Mucosa of gallbladder (tissue), 1 donor: ENCODE measurements at regions not wholly inside any gene's neighbourhood (a gene's known extent, or its start where the extent isn't known, plus 50 kb on each side); places are given as distances from the start of the nearest gene placed in this dataset.

Experiments
- DNase-seq: peaks from one replicate; pipeline ENCODE4 v3.0.0-alpha.2; 2020; ENCODE audit warnings: low spot score
- donor health status: DM: no; HTN: no; CAD: no.

DNA sequence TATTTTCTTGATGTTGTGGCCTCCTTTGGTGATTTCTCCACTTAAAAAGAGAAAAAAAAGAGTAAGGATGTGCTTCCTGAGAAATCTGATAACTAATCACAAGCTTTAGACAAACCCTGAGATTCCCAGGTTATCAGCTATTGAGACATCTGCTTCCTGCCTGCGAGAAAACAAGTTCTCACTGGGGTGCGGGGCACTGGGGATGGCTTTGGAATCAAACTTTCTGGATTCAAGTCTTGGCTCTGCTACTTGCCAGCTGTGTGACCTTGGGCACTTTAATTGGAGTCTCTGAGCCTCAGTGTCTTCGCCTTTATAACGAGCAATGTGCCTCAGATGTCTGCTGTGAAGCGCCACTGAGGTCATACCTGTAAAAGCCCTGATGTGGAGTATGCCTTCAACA is 152.5 kb upstream of the NAV2 start:
- DNase-seq: no peak

DNA sequence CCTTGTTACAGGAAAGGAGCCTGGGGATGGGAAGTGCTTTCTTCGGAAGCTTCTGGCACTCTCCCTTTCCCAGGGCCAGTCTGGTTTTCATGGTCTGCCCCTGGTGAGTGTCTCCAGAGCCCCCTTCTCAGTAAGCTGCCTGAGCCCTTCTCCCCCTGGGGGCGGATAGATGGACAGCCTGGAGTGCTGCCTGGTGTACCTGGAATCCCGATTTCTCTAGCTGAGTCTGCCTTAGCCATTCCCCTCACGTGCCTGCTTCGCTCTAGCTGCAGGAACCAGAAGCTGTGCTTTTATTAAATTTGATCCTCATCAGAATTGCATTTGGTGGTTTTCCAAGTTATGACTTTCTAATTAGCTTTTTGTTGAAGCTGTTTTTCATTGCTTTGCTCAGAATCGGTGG is 152.9 kb upstream of the NAV2 start:
- no peak for DNase-seq

DNA sequence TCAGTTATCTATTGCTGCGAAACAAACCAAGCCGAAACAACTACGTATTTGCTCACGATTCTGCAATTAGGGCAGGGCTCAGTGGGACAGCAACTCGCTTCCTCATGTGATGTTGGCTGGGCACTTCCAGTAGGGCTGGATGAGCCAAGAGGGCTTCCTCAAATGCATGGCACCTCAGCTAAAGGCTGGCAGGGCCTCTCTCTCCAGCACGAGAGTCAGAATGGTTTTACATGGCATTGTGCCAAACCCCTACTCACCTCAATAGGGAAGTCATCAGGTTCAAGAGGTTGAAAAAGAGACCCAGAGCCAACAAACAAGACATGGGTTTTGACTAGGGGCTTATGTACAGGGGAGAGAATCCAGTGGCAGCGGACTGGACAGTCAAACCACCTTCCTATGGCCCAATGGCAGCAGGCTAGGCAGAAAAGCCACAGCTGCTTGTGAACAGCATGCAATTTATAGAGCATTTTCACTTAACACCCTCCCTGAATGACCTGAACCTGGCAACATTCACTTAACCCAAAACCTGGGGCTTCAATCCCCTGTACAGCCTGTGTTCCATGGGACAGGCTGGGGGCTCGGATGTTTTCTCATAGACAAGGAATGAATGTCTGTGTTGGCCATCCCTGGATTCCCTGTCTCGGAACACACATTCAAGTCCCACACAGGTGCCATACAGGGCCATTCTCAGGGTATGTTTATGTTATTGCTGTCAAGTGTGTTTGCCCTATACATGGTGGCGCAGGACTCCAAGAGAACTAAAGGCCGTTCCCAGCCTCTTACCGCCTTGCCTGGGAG is 154.2 kb upstream of the NAV2 start:
- DNase-seq: no peak

DNA sequence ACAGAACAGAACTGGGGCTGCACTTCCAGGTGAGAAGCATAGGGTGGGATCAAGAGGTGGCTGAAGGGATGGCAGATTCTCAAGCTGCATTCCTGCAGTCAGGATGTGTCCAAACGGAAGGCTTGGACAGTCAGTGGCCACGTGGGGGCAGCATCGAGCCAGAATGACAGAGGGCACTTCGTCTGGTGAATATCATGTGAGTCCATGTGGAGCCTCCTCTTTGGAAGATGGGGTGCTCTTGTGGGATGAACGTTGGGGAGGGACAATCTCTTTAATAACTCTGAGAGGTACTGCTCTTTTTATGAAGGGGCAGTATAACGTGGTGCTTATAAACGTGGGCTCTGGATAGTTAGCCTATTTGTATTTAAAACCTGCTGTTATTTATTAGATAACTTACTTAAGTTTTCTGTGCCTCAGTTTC is 154.9 kb upstream of the NAV2 start:
- DNase-seq: peak; percentile 79

DNA sequence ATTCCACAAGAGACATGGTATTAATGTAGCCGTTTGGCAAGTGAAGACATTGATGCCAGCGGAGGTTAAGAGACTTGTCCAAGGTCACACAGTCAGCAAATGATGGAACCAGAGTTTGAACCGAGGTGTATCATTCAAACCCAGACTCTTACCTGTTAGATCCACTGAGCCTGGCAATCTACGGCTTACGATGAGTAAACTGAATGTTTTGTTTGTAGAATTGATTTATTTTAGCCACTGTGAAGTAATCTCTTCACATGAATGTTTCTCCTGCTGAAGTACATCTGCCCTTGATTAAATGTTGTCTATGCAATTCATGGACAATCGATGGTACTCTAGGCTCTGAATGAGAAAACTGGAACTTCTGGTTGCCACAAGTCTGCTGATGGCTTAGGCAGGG is 155.5 kb upstream of the NAV2 start:
- DNase-seq: no peak

DNA sequence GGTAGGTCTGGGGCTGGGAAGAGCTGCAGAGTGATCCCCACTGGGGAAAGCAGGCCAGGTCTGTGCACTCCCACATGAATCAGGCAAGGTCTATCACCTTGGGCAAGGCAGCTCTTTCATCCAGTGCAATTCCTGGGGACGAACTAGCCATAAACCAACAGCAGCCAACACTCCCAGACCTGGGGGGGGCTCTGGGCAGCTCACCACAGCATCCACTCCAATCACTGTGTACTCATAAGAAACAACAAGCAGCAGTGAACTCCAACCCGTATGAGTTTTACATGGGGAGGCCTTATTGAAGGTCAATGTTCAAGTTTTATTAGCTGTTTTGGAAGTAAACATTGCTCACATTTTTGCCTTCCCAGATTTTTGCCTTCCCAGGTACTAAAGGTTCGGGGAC is 157.4 kb upstream of the NAV2 start:
- no peak for DNase-seq

DNA sequence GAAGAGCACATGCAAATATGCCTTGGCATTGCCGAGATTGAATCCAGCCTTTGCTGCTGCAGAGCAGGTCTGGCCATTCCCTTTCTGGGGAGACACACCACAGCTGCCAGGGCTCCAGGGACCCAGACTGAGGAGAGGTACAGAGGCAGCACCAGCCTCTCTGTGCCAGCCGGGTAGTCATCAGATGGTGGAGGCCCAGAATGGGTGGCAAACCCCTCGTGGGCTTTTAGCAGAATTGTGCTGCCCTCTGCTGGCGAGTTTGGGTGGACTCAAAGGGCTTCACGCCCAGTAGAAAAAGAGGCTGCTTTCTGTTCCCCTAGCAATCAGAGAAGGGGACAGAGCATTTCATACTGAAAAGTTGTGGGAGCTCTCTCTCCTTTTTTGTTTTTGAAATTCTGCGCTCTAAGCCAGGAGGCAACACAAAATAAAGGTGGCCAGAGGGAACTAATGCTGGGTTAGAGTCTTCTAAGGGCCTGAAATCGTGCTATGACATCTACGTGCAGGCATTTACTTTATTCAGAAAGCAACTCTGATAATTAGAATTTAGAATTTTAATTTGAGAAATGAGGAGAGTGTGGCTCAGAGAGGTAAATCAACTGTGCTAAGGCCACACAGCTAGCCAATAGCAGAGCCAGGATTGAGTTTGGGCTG is 158.8 kb upstream of the NAV2 start:
- peak; percentile 77 for DNase-seq

DNA sequence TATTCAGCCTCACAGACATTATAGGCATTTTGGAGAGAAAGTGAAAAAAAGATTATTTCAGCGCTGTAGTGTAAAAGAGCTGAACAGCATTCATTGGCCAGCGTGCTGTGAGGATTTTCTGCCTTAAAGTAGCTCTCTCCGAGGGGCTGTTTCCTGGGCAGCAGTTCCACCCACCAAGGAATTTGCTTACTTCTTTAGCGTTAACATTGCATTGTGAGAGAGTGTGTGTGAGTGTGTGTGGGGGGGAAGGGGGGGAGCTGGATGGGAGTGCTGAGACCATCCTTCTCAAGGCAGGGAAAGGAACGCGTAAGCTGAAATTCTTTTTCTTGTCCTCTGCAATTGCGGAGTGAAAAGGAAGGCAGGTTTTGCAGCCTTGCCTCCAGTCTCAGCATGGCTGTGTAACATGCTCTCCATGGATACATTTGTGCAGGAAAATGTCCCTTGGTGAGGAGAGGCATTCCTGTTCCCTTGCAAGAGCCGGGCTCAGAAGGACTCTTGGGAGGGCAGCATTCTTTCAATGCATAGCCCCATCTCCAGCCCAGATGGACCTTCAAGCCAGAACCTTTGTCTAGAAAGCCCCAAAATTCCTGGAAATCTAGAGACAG is 159.9 kb upstream of the NAV2 start:
- no peak for DNase-seq

DNA sequence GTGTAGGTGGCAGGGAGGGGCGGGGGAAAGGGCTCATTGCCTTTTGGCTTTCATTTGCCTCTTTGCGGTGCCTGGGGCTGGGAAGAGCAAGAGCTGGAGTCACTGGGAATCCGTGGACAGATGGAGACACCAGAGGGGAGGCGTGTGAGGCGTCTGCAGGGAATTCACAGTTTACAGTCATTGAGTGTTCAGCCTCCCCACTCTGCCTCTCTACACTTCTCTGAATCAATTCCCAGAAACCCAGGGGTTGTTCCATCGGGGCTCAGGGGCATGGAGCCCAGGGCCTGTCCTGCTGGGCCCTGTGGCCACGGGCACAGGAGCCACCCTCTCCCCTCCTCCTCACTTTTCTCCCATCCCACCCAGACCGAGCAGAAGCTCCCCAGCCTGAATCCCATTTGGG is 160.5 kb upstream of the NAV2 start:
- DNase-seq: no peak

DNA sequence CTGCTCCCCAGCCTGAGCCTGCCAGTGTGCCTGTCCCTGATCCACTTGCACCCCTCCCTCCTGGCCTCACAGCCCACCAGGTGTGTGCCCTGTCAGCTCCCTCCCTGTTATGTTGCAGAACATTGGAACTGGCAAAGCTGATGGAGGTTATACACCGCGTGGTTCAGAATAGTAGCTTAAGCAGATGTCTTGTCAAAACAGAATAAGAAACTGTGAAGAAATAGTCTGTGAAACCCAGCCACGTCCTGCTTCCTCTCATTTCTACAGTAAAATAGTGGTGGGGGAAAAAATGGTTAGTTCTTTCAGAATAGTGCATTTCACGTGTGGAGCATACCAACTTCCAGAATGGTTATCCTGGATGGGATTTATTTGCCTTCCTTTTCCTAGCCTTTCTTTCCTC is 161.2 kb upstream of the NAV2 start:
- no peak for DNase-seq

DNA sequence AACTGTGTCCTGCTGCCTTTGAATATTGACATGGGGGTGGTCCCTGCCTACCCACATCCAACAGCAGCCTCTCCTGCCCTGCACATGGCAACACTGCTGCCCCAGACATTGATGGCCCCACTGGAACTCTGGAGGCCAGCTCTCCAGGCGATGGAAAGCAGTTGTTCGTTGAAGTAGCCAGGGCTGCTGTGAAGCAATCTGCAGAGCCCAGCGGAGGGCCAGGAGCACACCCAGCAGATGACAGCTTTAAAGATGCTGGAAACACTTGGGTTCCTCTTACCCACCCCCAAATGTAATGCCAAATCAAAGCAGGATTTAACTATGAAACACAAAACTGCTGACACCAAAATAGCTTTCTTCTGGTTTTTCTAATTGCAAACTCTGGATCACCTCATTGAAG is 165.6 kb upstream of the NAV2 start:
- DNase-seq: no peak

DNA sequence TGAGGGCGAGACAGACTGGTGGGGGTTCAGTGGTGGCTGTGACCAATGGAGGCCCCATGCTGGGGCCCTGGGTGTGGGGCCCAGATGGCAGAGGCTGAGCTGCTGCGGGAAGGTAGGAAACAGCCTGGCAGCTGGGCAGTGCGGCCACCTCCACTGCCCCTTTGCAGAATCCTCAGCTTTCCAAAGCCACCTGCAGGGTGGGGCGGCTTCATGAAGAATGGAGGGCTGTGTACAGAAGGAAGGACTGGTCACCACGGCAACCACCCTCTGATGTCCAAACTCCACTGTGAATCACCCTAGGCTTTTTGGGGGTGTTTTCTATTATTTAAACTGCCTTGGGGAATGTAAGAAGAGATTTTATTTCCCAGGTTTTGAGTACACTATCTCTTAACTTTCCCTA is 166.3 kb upstream of the NAV2 start:
- DNase-seq: no peak

DNA sequence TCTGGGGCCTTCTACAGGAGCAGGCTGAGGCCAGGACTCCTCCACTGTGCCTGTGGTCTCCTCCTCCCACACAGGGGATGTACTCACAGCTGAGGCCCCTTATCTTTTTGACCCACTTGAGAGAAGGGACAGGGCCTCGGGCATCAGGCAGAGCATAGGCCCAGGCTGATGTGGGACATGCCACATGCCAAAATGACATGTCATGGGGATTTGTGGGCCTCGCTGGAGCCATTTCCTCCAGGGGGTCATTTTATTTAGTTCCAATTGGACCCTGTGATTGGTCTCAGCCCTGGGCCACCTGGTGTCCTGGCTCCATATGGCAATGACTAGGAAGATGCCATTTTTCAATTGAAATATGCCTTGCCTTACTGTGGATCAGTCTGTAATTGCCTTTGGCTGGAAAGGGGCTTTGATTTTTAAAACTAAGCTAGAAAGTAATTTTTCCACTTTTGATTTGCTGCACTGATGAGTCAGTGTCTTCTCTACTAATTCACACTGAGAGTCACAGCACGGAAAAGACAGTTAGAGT is 171.1 kb upstream of the NAV2 start:
- DNase-seq: no peak

DNA sequence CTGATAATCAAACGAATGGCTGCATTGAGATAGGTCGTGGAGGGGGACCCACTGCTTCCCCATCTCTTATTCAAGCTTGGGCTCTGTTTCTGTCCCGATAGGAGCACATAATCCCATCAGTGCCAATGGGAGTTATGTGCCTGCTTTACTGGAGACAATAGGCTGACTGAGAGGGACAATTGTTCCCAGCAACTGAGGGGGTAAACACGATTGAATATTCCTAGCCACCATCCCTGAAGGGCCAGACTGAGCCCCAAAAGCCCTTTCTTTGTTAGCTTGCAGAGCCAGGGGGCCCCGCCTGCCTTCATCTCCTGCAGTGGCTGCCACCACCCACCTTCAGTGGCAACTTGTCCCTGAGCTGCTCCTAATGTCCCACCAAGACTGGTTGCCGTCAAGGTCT is 172.8 kb upstream of the NAV2 start:
- DNase-seq: no peak

DNA sequence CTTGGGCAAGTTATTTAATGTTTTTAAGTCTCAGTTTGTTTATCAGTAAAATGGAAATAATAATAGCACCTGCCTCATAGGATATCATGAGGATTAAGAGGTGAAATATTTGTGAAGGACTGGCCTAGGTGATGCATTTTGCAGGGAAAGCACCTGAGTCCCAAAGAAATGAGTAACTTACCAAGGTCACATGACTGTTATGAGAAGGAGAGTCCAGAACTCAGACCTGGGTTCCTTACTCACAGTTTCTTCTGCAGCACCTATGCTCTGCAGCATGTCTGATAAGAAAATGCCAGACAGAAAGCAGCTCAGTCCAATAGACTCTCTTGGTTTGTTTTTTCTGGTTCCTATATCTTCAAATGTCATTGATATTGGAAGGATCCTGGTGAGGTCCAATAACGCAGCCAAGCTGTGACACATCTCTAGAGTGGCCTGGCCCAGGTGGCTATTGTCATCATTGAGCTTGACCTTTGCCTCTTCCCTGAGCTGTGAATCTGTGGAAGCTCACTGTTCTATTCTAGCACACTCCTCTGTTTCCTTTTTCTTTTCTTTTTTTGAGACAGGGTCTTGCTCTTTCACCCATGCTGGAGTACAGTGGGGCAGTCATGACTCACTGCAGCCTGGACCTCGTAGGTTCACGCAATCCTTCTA is 174.7 kb upstream of the NAV2 start:
- DNase-seq: no peak

DNA sequence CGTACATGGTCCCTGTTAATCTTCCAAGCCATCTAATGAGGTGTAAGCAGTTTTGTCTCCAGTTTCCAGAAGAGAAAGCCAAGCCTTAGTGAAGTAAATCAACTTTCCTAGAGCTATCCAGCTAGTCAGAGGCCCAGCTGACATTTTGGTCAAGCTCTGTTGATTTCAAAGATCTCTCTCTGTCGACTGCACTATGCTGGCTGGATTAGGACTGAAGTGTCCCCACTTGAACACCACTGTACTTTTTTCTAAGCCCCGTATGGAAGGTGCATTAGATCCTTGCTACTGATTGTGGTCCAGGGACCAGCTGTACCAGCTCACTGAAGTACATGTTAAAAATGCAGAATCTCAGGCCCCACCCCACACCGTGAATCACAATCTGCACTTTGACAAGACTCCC is 176.5 kb upstream of the NAV2 start:
- no peak for DNase-seq

DNA sequence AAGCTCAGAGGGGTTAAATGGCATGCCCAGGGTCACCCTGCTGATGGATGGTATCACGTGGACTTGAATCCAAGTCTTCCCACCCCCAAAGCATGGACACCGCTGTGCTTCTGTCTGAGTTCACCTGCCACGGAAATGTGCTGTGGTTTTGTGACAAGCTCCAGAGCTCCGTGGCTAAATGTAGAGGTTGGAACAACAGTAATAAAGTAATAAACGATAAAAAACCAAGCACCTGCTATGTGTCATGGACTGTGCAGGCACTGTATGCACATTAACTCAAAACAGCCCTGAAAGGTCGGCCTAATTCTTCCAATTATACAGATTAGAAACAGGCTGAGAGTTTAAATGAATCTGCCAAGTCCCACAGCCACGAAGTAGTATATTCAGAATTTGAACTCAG is 182.1 kb upstream of the NAV2 start:
- DNase-seq: no peak

DNA sequence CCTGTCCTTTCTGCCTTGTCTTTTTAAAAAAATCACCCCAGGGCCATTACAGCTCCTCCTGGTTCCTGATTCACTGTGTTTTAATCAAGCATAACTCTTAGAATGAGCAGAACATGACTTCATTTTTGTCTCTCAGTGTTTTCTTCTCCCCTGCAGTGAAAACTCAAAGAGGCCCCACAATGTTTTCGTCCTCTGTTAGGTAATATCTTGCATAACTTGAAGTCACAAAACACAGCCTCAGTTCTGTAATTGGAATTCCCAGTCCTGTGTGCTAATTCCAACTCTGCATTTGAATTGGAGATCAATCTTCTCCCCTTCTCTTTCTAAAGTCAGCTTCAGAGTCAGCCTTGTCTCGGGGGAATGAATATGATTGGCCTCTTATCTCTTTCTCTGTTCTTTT is 186.5 kb upstream of the NAV2 start:
- DNase-seq: no peak

DNA sequence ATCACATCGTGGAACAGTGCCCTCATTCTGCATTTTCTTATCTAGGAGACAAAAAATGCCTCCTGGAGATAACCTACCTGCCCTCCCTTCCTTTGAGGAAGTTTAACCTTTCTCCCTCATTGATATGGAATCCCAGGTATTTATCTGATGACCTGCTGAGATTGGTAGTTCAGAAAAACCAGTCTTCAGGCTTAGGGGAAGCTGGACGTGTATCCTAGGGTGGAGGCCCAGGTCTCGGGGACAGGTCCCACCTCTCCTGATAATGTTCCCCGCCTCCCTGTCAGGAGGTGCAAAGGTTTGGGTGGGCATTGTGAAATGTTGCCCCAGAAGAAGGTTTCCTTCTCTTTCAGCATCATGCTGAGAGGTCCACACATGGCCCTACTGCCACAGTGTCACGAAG is 186.9 kb upstream of the NAV2 start:
- no peak for DNase-seq

DNA sequence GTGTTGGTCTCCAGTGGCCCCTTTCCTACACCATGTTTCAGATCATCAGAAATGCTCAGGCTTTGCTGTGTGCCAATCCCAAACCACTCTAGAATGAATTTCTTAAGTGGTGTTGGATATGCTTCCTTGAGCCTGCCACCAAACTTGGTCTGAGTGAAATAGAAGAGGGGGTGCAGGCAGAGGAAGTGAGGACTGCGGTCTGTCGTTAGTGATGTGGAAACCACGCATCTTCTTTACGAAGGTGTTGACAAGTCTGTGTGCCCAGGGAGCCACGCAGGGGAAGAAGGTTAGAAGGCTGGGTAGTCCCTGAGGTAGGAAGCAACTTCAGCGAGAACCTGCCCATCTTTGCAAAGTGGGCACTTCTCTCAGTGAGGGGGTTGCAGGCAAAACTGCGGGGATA is 187.4 kb upstream of the NAV2 start:
- DNase-seq: no peak

DNA sequence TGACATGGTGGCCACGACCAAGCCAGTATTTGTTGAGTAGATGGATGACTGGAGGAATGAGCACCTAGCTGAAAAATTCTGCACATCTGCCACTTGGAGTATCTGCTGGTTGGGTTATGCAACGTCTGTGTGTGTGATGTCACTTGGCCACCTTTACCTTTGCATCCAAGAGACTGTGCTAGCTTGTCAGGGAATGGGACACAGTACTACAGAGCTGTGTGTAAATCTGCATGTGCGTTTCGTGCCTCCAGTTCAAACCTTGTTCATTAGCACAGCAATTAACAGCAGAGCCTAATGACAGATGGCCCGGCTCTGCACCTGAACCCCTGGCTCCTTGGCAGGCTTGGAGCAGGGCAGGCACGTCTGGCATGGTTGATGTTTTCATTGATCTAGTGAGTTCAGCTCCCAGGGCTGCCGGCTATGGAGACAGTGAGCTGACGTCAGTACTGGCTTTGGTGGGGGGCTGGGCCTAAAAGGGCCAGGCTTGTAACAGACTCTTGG is 188.4 kb upstream of the NAV2 start:
- DNase-seq: peak; percentile 63

DNA sequence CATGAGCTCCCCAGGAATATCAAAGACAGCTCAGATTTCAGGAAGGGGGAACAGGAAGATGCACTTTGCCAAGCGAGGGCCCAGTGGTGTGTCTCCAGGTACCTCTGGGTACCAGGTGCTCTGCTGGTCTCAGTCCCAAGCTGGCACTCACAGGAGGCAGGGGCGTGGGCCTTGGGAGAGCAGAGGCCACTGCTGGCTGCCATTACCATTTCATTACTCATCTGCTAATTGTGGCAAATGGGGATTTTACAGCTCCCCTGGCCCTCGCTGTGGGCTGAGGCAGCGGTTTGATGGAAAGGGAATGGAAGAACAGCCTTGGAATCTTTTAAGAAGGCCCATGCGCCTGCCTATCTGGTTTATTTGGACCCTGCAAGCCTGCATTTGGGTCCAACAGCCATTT is 192.0 kb upstream of the NAV2 start:
- DNase-seq: no peak
